DND-41 (cell line): ENCODE measurements at regions not wholly inside any gene's neighbourhood (a gene's known extent, or its start where the extent isn't known, plus 50 kb on each side); places are given as distances from the start of the nearest gene placed in this dataset.

Source experiments
- EZH2 ChIP-seq: IDR thresholded peaks from 3 replicates; pipeline ENCODE4 v1.6.1; 2012; ENCODE audit warnings: borderline replicate concordance, low read depth, mild to moderate bottlenecking, moderate library complexity, low read length, inconsistent platforms; ENCODE audit not compliant: severe bottlenecking
- TF ChIP-seq, protein P1 (sequence below): IDR thresholded peaks from 2 replicates; pipeline ENCODE4 v1.5.1; 2012; ENCODE audit warnings: borderline replicate concordance, low read length, moderate library complexity, mild to moderate bottlenecking; ENCODE audit not compliant: poor library complexity, severe bottlenecking; ENCODE audit errors: extremely low read depth

- TF ChIP-seq, protein P1, sequence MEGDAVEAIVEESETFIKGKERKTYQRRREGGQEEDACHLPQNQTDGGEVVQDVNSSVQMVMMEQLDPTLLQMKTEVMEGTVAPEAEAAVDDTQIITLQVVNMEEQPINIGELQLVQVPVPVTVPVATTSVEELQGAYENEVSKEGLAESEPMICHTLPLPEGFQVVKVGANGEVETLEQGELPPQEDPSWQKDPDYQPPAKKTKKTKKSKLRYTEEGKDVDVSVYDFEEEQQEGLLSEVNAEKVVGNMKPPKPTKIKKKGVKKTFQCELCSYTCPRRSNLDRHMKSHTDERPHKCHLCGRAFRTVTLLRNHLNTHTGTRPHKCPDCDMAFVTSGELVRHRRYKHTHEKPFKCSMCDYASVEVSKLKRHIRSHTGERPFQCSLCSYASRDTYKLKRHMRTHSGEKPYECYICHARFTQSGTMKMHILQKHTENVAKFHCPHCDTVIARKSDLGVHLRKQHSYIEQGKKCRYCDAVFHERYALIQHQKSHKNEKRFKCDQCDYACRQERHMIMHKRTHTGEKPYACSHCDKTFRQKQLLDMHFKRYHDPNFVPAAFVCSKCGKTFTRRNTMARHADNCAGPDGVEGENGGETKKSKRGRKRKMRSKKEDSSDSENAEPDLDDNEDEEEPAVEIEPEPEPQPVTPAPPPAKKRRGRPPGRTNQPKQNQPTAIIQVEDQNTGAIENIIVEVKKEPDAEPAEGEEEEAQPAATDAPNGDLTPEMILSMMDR, result no peak
- TF ChIP-seq EZH2, result no peak
Measured at GRCh38 chr14:99039331-99040041, 232.5 kb downstream of the BCL11B start.
